OCI-LY1 (cell line): ENCODE measurements at regions not wholly inside any gene's neighbourhood (a gene's known extent, or its start where the extent isn't known, plus 50 kb on each side); places are given as distances from the start of the nearest gene placed in this dataset.

Experiments
- EZH2 ChIP-seq: fragments of 200-600 bp; sonication (generic), shearing (Covaris generic); IDR thresholded peaks from 2 replicates; pipeline ENCODE4 v1.8.0; 2017; ENCODE audit warnings: borderline replicate concordance, mixed run types, mild to moderate bottlenecking, antibody characterized with exemption, low read length, moderate library complexity, mixed read lengths
- TF ChIP-seq, protein P1 (sequence below): fragments of 200-600 bp; sonication (generic), shearing (Covaris generic); IDR thresholded peaks from 2 replicates; pipeline ENCODE4 v1.5.1; 2017; ENCODE audit warnings: mild to moderate bottlenecking, antibody characterized with exemption, low read length, moderate library complexity, mixed read lengths

DNA sequence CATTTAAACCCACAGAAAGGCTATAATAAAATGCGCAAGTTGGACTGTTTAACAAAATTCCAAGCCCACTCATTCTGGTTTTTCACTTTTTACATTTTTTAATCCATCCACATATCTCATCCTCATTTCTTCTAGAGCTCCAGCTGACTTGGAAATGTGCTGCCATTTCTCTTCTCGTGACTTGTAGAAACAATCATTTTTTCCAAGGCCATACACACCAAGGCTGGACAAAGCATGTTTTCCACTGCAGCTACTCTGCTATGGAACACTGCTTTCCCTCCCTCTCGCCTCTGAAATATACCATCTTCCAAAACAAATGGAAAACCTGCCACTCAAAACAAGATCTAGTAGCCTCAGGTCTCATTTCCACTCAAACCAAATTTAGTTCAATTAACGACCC is 141.1 kb downstream of the ESM1 start:
- TF ChIP-seq, protein P1, sequence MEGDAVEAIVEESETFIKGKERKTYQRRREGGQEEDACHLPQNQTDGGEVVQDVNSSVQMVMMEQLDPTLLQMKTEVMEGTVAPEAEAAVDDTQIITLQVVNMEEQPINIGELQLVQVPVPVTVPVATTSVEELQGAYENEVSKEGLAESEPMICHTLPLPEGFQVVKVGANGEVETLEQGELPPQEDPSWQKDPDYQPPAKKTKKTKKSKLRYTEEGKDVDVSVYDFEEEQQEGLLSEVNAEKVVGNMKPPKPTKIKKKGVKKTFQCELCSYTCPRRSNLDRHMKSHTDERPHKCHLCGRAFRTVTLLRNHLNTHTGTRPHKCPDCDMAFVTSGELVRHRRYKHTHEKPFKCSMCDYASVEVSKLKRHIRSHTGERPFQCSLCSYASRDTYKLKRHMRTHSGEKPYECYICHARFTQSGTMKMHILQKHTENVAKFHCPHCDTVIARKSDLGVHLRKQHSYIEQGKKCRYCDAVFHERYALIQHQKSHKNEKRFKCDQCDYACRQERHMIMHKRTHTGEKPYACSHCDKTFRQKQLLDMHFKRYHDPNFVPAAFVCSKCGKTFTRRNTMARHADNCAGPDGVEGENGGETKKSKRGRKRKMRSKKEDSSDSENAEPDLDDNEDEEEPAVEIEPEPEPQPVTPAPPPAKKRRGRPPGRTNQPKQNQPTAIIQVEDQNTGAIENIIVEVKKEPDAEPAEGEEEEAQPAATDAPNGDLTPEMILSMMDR, result no peak
- no peak for TF ChIP-seq EZH2
